NOMO-1 treated with dmso at 0.1 percent for 144 hours (cell line): ENCODE measurements at regions not wholly inside any gene's neighbourhood (a gene's known extent, or its start where the extent isn't known, plus 50 kb on each side); places are given as distances from the start of the nearest gene placed in this dataset.

Source experiments
- DNase-seq: peaks from one replicate; lab custom pipeline; 2025; ENCODE audit not compliant: unreplicated experiment; lab: John Stamatoyannopoulos, UW

DNA sequence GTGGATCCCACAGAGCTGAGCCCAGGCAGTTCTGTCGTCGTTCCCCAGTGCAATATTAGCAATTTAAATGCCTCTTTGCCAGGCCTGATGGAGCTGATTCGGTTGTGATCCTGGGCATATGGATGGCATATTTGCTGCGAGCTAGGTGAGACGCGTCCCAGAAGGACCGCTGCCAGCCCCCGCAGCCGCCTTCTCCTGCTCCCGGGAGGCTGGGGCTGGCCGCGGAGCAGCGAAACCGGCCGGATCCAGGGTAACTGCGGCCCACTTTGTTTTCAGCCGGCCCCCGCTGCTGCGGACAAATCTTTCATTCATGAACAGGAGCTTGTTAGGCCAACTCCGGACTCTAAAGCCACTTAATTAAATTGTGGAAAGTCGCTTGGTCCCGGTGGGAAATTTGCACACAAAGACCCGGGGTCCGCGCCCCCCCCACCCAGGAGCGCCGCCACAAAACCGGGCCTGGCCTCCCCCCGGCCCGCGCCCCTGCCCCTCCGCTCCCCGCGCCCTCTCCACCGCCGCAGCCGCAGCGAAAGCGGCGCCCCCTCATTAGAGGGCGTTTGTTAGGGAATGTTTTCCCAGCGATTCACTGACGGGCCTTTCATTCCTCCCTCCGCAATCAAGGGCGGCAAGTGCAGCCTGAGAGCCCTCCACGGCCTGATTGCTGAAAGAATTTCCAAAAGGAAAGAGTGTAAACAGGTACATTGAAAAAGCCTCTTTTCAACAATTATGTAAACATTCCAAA lies 383.3 kb downstream of the RRAGC start:
- no peak for DNase-seq

DNA sequence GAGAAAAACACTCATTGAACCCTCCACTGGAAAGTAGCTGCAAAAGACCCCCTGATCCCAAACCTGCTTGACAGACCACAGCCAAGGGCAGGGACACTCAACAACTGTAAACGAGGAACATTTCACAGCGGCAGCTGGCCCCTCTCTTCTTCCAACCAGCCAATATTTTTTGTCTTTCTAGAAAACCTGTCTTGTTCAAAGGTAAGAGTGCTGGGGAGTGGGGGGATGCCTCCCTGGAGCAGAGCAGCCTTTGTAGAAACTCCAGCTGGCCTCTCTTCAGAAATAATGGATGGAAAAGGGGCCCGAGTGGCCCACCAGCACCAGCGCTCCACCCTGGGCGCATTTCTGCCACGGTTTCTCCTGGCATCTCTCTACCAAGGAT lies 384.0 kb downstream of the RRAGC start:
- DNase-seq, result no peak

DNA sequence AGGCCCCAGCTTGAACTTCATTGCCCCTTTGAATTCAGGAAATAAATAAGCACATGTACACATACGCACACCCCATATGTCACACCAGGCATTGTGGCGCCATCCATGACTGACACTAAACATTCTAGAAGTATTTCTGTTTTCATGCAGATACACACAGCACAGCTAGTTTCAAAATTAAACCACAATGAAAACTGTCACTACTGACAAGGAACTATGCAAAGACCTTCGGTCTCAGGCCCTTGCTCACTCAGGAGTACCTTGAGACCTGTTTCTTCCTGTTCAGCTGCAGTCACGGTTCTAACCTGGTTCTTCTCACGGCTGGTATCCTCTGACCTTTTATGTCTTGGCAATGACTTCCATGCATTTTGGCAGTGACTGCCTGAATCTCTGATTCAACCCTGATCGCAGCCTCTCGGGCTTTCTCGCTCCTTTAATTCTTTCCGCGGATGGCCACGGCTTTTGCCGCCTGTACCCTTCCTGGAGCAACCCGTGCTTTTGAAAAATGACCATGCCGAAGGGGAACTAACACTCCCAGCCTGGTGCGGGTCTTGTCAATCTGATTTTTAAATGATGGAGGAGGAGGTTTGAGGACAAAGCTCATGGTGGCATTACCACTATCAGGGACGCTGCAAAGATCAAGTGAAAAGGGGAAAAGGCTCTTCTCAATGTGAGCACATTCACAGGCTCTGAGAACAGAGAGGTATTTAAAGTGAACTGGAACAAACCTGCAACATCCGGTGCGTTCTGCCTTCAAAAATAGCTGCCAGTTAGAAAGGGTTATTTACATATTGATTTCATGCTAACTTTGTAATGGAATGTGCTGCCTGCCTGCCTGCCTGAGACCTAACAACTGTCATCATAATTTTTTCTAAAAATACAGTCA lies 384.6 kb downstream of the RRAGC start:
- peak; percentile 19 for DNase-seq

DNA sequence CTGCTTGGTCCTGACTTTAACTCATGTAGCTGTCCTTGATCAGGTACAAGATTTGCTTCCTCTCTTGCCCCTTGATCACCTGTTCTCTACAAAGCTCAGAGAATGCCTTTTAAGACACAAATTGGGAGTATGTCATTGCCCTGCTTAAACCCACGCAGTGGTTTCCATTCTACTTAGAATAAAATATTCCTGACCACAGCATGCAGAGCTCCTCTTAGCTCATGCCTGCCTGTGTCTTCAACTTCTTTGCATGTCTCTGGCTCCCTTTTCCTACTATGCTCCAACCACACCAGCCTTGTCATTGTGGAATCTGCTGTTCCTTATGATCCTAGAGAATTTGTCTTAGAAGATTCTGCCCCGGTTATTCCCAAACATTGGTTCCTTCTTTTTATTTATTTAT lies 393.1 kb downstream of the RRAGC start:
- no peak for DNase-seq

DNA sequence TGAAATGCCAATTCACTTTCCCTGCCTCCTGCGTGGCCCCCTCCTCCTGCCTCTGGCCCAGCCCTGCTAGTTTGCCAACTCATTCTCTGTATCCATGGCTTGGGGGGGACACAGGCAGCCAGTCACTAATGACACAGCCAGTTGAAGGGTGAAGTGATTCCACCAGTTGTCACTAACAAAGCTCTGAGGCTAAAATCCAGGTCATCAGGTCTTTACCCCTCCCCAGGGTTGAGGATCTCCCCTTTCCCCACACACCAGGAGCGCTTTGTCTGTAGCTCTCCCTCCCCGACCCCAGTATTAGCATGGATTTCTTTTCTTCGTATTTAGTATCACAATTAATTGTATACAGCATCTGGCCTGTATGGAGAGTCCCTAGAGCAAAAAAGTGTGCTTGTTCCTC lies 394.1 kb downstream of the RRAGC start:
- DNase-seq, result no peak

DNA sequence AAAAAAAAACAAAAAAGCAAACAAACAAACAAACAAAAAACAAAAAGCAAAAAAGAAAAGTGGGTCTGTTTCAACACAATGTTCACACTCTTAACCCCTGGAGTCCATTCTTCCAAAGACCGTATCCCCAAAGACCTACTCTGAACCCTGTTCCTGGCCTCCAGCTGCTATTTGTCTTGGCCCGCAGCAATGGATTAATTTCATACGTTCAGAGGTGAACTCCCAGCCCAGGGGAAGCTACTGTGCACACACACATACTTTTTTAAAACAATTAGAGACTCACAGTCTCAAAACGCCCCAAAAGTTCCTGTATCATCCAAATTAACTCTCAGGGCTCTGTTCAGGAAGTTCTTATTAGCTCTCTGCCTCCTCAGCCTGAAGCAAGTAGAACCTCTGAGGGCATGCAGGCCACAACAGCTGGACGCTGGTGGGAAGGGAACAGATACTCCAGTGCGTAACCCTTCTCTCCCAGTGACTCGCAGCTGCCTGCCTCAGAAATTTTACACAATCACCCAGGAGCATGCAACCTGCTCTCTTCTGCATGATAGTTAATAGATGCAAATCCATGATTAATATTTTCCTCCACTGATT lies 395.4 kb downstream of the RRAGC start:
- DNase-seq, result peak; percentile 8

DNA sequence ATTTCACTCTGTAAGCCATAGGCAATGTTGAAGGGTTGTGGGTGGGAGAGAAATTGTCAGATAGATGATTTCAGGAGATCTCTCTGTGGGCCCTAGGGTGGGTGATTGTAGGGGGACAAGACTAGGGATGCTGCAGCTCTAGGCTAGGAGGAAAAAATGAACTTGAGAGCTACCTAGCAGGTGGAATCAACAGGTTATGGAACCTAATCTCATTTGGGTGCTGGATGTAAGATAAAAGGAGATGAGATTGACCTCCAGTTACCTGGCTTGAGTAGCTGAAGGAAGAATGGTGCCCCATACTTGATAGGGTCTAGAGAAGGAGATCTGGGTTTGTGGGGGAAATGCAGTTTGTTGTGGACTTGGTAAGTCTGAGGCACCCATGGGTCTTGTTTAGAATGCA lies 396.5 kb downstream of the RRAGC start:
- DNase-seq, result no peak

DNA sequence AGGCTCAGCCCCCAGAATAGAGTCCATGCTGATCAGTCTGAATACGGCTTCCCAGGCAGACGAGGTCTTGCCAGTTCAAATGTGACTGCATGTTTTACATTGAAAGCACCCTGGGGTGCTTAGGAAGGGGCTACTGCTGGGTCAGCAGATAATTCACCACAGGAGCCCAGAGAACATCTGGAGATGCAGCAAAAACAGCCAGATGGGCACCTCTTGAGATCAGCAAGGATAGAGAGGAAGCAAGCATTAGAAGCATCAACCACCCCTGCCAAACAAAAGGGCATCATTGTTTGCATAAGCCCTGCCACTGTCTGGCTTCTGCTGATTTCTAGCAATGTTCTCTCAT lies 403.1 kb downstream of the RRAGC start:
- no peak for DNase-seq

DNA sequence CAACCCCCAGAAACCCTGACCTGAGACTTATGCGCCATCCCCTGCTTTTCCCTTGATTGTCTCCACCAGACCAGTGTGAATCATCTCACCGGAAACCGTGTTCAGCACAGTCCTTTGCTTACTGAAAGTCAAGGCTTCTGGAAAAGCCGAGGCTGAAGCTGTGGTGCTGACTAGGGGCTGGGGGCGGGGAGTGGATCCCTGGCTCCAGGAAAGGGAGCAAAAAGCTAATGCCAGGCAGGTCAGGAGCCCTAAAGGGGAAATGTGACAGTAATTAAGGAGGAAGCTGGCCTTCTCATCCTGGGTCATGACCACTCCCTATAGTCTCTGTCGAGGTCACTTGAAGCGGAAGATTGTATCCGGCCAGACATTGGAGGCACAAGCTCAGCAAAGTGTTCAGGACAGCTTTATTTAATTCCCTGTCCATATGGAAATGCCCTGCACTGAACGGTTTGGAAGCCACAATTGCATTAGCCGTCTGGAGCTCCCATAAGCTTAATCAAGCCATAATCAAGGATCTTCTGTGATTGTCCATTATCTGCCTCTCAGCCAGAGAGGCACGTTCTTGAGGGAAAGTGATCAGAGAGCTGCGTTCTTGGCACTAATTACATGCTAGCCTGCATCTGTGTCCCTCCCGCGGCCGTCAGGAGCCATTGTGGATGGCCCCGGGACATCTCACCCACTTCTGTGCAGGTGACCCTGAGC lies 403.6 kb downstream of the RRAGC start:
- no peak for DNase-seq

DNA sequence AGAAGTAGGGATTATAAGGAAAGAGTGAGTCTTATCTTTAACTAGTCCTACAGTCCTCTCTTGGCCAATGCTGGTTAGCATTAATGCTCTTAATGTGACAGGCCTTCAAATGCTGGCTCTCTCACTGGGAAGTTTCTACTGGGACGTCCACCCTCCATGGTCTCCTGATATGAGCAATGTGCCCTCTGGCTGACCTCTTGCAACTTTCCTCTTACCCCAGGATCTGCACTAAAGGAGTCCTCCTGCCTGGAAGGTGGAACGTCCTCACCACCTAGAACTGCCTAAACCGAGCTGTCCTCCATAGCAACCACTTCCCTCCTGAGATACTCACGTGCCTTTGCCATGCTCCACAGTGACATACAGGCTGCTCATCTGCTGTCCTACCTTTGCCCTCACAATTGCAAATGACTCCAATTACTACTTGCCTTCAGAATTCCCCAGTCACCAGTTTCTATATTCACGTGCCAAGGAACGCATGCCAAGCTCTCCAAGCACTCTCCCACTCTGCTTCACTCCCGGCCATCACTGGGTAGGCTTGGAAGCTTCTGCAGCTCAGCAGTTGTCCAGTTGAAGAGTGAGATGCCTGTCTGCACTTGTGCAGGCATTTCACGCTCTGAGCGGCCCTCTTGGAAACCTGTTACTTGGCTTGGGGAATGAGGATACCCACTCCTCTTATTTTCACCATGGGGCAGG lies 404.7 kb downstream of the RRAGC start:
- no peak for DNase-seq

DNA sequence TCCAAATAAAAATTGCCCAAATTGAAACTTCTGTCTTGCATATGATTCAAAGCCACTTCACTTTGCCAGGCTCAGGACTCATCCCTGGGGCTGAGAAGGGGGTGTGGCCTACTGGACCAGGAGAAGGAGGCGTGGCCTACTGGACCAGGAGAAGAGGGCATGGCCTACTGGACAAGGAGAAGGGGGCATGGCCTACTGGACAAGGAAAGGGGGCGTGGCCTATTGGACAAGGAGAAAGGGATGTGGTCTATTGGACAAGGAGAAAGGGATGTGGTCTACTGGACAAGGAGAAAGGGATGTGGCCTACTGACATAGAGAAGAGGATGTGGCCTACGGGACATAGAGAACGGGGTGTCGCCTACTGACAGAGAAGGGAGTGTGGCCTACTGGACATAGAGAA lies 405.3 kb downstream of the RRAGC start:
- no peak for DNase-seq

DNA sequence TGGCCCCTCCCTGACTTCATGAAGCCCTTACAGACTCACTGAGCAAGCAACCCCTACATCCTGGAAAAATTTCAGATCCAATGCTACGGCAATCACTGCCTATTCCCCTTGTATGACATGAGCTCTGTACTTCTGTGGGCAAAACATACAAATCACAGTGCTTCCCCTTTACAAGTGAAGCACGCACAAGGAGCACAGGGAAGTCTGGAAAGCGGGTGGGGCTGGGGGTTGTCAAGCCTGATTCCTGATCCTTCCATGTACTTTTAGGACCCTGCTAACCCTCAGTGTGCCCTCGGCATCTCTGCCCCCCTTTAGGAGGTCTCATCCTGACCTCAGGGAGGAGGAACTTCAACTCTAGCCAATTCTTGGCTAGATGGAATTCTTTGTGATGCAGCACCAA lies 405.7 kb upstream of the POU3F1 start:
- DNase-seq, result no peak

DNA sequence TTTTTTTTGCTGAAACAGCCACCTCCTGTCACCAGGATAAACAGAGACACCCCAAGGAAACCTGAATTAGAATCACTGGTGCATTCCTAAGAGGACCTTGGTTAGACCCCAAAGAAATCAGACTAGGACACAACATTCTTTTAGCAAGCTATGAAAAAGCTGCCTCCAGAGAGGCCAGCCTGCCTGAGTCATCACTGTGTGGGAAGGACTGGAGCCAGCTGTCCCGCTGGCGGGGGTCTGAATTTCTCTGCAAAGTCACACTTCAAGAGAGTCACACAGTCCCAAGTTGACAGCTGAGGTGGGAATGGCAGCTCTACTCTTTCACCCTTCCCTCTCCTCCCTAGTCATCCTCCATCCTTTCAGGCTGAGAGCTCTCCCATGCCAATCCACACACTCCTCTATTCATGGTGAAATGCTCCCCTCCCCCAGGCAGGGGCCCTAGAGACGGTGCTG lies 405.0 kb upstream of the POU3F1 start:
- DNase-seq, result no peak

DNA sequence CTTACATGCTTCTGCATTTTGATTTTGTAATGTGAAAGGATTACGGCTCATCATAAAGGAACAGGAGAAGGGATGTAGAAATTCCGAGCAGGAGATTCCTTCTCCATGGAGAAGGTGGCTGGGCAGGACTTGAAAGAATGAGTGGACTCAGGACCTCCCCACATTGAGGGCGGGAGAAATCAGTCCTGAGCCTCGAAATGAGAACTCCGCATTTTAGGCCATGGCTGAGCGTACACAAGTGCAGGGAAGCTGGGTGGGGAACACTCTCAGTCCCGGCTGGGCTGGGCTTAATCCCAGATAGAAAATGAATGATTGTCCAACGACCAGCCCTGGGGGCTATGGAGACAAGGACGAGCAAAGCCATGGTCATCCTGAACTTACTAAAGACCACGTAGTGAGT lies 402.3 kb upstream of the POU3F1 start:
- DNase-seq, result no peak

DNA sequence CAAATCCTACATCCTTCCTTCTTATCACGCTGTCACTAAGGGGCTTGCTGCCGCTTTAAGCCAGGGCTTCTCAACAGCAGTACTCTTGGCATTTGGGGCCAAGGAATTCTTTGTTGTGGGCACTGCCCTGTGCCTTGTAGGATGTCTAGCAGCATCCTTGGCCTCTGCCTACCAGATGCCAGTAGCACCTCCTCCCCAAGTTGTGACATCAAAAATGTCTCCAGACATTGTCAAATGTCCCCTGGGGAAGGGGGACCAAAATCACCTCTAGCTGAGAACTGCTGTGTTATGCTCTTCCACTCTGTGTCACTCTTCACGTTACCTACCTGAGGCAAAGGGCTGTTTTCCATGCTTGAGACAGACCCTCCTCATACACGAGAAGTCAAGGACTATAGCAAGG lies 400.3 kb upstream of the POU3F1 start:
- DNase-seq, result no peak

DNA sequence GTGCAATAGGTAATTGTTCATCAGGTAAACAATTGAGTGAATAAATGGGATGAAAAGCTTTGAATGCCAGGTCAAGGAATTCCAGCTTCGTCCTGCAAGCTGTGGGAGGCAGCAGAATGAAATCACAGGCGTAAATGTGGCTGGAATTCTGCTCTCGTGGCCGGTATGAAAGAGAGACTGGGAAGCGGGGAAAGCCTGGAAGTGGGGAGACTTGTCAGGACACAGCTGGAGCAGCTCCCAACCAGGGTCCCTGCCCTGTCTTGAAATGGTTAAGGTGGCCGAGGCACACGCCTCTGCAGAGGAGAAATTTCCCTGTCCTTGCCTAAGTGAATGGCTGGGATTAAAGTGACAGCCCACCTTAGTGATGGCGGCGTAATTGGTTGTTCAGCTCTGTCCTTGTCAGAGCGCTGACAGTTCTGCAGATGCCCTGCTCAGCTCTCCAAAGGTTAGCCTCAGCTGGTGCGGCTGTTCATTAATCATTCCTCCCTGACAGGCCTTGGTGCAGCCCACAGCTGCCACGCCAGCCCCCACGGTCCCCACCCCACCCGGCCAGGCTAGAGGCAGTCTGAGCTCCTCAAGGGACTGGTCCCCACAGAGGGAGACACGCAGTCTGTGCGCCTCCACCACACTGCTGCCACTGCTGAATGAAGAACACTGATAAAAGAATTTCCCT lies 398.3 kb upstream of the POU3F1 start:
- no peak for DNase-seq

DNA sequence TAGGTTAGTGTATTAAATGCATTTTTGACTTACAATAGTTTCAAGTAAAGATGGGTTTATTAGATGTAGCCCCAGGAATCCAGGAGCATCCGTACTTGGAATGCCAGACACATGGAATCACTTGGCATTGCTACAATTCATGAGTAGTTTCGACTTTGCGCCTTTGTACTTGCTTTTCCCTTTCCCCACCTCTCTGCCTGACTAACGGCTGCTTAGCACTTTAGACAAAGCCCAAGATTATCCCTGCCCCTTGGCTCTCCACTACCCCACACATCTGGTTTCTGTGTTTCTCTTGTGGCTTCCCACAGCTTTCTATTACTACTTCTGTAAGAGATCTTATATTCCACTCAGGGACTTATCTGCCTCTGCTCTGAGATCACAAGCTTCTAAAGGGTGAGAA lies 397.7 kb upstream of the POU3F1 start:
- DNase-seq, result no peak

DNA sequence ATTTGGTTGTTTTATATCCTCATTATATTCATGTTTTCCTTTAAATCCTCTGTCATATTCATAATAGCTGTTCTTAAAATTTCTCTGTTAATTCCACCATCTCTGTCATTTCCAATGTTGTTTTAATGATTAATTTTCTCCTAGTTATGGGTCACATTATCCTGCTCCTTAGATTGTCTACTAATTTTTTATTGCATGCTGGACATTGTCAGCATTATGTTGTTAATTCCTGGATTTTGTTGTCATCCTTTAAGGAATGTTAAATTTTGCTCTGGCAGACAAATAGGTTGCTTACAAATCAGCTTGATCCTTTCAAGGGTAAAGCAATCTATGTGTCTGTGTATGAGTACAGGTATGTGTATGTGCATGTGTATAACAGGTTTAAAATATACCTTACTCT lies 393.8 kb upstream of the POU3F1 start:
- no peak for DNase-seq

DNA sequence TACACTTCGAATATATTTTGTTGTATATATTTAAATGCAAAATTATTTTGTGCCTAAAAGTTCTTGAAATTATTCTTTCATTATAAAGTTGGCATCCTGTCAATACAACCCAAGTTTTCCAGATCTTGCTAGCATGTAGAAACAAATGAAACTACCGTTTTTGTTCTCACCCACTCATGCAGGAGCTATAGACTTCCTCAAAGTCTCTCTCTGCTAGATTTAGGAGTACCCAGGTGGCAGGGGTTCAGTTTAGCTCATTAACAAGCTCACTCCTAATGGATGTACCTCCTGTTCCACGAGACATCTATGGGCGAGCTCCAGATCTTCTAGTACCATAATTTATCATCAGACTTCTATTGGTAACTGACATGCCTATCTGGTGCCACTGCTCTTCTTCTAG lies 390.2 kb upstream of the POU3F1 start:
- DNase-seq, result no peak

DNA sequence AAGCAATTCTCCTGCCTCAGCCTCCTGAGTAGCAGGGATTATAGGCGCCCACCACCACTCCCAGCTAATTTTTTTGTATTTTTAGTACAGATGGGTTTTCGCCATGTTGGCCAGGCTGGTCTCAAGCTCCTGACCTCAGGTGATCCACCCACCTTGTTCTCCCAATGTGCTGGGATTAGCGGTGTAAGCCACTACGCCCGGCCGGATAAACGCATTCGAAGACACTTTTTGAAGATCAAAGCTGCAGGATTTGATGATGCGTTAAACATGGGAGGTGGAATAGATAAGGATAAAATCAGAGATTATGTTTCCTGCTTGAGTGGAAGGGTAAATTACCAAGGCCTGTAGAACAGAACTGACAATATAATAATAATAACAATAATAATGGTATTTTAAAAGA lies 389.4 kb upstream of the POU3F1 start:
- no peak for DNase-seq
